Sigmoid colon (tissue), 4 donors: ENCODE measurements at regions not wholly inside any gene's neighbourhood (a gene's known extent, or its start where the extent isn't known, plus 50 kb on each side); places are given as distances from the start of the nearest gene placed in this dataset.

Experiments
- EP300 ChIP-seq, 4 donors: sonication (generic); formaldehyde crosslinking; IDR thresholded peaks; one replicate each; pipeline ENCODE4 v1.6.1; 2017; ENCODE audit warnings: antibody characterized with exemption in 4 of 4
- TF ChIP-seq, protein P1 (sequence below), 4 experiments: fragments of 450-650 bp in 3 of 4; fragments of 200-600 bp in 1 of 4; IDR thresholded peaks; one replicate each; pipeline ENCODE4 v1.5.1; 2016 to 2019; ENCODE audit warnings: antibody characterized with exemption in 4 of 4, mild to moderate bottlenecking in 3 of 4, moderate library complexity in 2 of 4

- TF ChIP-seq, protein P1, sequence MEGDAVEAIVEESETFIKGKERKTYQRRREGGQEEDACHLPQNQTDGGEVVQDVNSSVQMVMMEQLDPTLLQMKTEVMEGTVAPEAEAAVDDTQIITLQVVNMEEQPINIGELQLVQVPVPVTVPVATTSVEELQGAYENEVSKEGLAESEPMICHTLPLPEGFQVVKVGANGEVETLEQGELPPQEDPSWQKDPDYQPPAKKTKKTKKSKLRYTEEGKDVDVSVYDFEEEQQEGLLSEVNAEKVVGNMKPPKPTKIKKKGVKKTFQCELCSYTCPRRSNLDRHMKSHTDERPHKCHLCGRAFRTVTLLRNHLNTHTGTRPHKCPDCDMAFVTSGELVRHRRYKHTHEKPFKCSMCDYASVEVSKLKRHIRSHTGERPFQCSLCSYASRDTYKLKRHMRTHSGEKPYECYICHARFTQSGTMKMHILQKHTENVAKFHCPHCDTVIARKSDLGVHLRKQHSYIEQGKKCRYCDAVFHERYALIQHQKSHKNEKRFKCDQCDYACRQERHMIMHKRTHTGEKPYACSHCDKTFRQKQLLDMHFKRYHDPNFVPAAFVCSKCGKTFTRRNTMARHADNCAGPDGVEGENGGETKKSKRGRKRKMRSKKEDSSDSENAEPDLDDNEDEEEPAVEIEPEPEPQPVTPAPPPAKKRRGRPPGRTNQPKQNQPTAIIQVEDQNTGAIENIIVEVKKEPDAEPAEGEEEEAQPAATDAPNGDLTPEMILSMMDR (IDR thresholded peaks at IDR 0.05), result no peak
- no peak for TF ChIP-seq EP300 (IDR thresholded peaks at IDR 0.05)
These were observed 1176.2 kb downstream of the DNAJB9 start for GRCh38 chr7:109745677-109746410.
